ENCODE measurements at regions not wholly inside any gene's neighbourhood (a gene's known extent, or its start where the extent isn't known, plus 50 kb on each side); places are given as distances from the start of the nearest gene placed in this dataset.

- DNase-seq, result no peak
- intact Hi-C loops (cut with DNase I), result no loop called here
These were observed 360.4 kb upstream of the NR5A2 start for GRCh38 chr1:199667089-199667488.

GRCh38 chr1:199669916-199670315 is 357.6 kb upstream of the NR5A2 start:
- Histone ChIP-seq H3K4me3 (ENCODE audit: low read length in 3 of 3) (no peak overlapping the region), H3K27me3 (ENCODE audit: control insufficient read depth, insufficient read depth, low read length) (no peaks in the 10 kb centered on the region), H3K36me3 (ENCODE audit: control insufficient read depth in 2 of 3, insufficient read depth in 3 of 3, low read length in 3 of 3) (no peaks in the 10 kb centered on the region), H3K9me3 (ENCODE audit: control insufficient read depth in 2 of 3, insufficient read depth in 1 of 3, low read length in 3 of 3) (no peaks in the 10 kb centered on the region), H3K9ac (ENCODE audit: low read length in 3 of 3) (no peak overlapping the region), H3K4me1 (ENCODE audit: control insufficient read depth in 2 of 3, insufficient read depth in 2 of 3, low read depth in 1 of 3, low read length in 3 of 3) (no peaks in the 10 kb centered on the region), H3K27ac (ENCODE audit: low read depth in 2 of 2, low read length in 2 of 2) (no peak overlapping the region)
- no peak for TF ChIP-seq CTCF (IDR thresholded peaks at IDR 0.05; ENCODE audit: borderline replicate concordance, extremely low read depth, insufficient read depth)
- FAIRE-seq, result no peak
- intact Hi-C loops (cut with DNase I), result no loop called here
- peak in 1 of 5 donors; percentile 27 for DNase-seq

More at GRCh38 chr1:199667089-199667488, 360.4 kb upstream of the NR5A2 start:
- no peak overlapping the region for H3K9ac ChIP-seq (ENCODE audit: low read length in 3 of 3)
- H3K27me3 ChIP-seq (ENCODE audit: control insufficient read depth, insufficient read depth, low read length), result no peaks in the 10 kb centered on the region
- H3K4me3 ChIP-seq (ENCODE audit: low read length in 3 of 3), result no peak overlapping the region
- no peak for TF ChIP-seq CTCF (IDR thresholded peaks at IDR 0.05; ENCODE audit: borderline replicate concordance, extremely low read depth, insufficient read depth)
- no peaks in the 10 kb centered on the region for H3K4me1 ChIP-seq (ENCODE audit: control insufficient read depth in 2 of 3, insufficient read depth in 2 of 3, low read depth in 1 of 3, low read length in 3 of 3)
- no peaks in the 10 kb centered on the region for H3K36me3 ChIP-seq (ENCODE audit: control insufficient read depth in 2 of 3, insufficient read depth in 3 of 3, low read length in 3 of 3)
- H3K27ac ChIP-seq (ENCODE audit: low read depth in 2 of 2, low read length in 2 of 2), result no peak overlapping the region
- FAIRE-seq, result no peak
- H3K9me3 ChIP-seq (ENCODE audit: control insufficient read depth in 2 of 3, insufficient read depth in 1 of 3, low read length in 3 of 3), result no peaks in the 10 kb centered on the region

GRCh38 chr1:199671684-199672083 is 355.8 kb upstream of the NR5A2 start:
- no peaks in the 10 kb centered on the region for H3K9me3 ChIP-seq (ENCODE audit: control insufficient read depth in 2 of 3, insufficient read depth in 1 of 3, low read length in 3 of 3)
- H3K36me3 ChIP-seq (ENCODE audit: control insufficient read depth in 2 of 3, insufficient read depth in 3 of 3, low read length in 3 of 3), result no peaks in the 10 kb centered on the region
- no peak for TF ChIP-seq CTCF (IDR thresholded peaks at IDR 0.05; ENCODE audit: borderline replicate concordance, extremely low read depth, insufficient read depth)
- FAIRE-seq (no peak), DNase-seq (no peak)
- H3K4me3 ChIP-seq (ENCODE audit: low read length in 3 of 3), result no peak overlapping the region
- H3K27me3 ChIP-seq (ENCODE audit: control insufficient read depth, insufficient read depth, low read length), result no peaks in the 10 kb centered on the region
- no peak overlapping the region for H3K9ac ChIP-seq (ENCODE audit: low read length in 3 of 3)
- H3K4me1 ChIP-seq (ENCODE audit: control insufficient read depth in 2 of 3, insufficient read depth in 2 of 3, low read depth in 1 of 3, low read length in 3 of 3), result no peaks in the 10 kb centered on the region
- H3K27ac ChIP-seq (ENCODE audit: low read depth in 2 of 2, low read length in 2 of 2), result no peak overlapping the region
- intact Hi-C loops (cut with DNase I), result no loop called here

- Histone ChIP-seq H3K36me3 (ENCODE audit: control insufficient read depth in 2 of 3, insufficient read depth in 3 of 3, low read length in 3 of 3) (no peaks in the 10 kb centered on the region), H3K27ac (ENCODE audit: low read depth in 2 of 2, low read length in 2 of 2) (no peak overlapping the region), H3K9ac (ENCODE audit: low read length in 3 of 3) (no peak overlapping the region), H3K27me3 (ENCODE audit: control insufficient read depth, insufficient read depth, low read length) (no peaks in the 10 kb centered on the region), H3K4me3 (ENCODE audit: low read length in 3 of 3) (no peak overlapping the region), H3K9me3 (ENCODE audit: control insufficient read depth in 2 of 3, insufficient read depth in 1 of 3, low read length in 3 of 3) (no peaks in the 10 kb centered on the region), H3K4me1 (ENCODE audit: control insufficient read depth in 2 of 3, insufficient read depth in 2 of 3, low read depth in 1 of 3, low read length in 3 of 3) (no peaks in the 10 kb centered on the region)
- intact Hi-C loops (cut with DNase I), result no loop called here
- DNase-seq (no peak), FAIRE-seq (no peak)
- TF ChIP-seq CTCF (IDR thresholded peaks at IDR 0.05; ENCODE audit: borderline replicate concordance, extremely low read depth, insufficient read depth), result no peak
These were observed 351.6 kb upstream of the NR5A2 start for GRCh38 chr1:199675937-199676336.

Data from kidney (tissue), 13 donors.